Esophagus squamous epithelium (tissue), 4 donors: ENCODE measurements at regions not wholly inside any gene's neighbourhood (a gene's known extent, or its start where the extent isn't known, plus 50 kb on each side); places are given as distances from the start of the nearest gene placed in this dataset.
"Not testable (repeated sequence)": the region's sequence is repeated elsewhere in the genome, so short reads cannot be mapped to it uniquely, and the experiment has no call there.

Experiments
- CTCF ChIP-seq, 6 experiments: fragments of 450-650 bp in 4 of 6; fragments of 200-600 bp in 2 of 6; sonication (generic) in 2 of 6; IDR thresholded peaks; one replicate each; pipeline ENCODE4 v1.5.1; 2016 to 2019; ENCODE audit warnings: antibody characterized with exemption in 6 of 6, mild to moderate bottlenecking in 4 of 6, moderate library complexity in 4 of 6
- POLR2A ChIP-seq, 4 donors: fragments of 450-650 bp; IDR thresholded peaks; one replicate each; pipeline ENCODE4 v1.6.1; 2017; ENCODE audit warnings: antibody characterized with exemption in 4 of 4, mild to moderate bottlenecking in 4 of 4, moderate library complexity in 3 of 4

GRCh38 chr18:10175333-10175732 is 261.5 kb downstream of the VAPA start:
- not testable (repeated sequence) for TF ChIP-seq POLR2A, CTCF (IDR thresholded peaks at IDR 0.05)
